Ascending aorta (tissue), 2 donors: ENCODE measurements at regions not wholly inside any gene's neighbourhood (a gene's known extent, or its start where the extent isn't known, plus 50 kb on each side); places are given as distances from the start of the nearest gene placed in this dataset.

ENCODE experiments used
- DNase-seq, 2 donors: peaks; one replicate each; pipeline ENCODE4 v3.0.0-alpha.2; 2019; ENCODE audit warnings: low spot score in 2 of 2
- H3K27ac ChIP-seq, 2 donors: fragments of 200-600 bp; sonication (generic); one replicate each; pipeline ENCODE4 v1.5.1; 2016 to 2017; ENCODE audit warnings: mild to moderate bottlenecking in 1 of 2
- H3K27me3 ChIP-seq: fragments of 200-600 bp; sonication (generic); one replicate; pipeline ENCODE4 v1.5.1; 2017
- H3K36me3 ChIP-seq, 2 donors: fragments of 200-600 bp; sonication (generic); one replicate each; pipeline ENCODE4 v1.5.1; 2016
- H3K4me1 ChIP-seq, 2 donors: fragments of 200-600 bp; sonication (generic); one replicate each; pipeline ENCODE4 v1.5.1; 2016 to 2017; ENCODE audit warnings: mild to moderate bottlenecking in 1 of 2
- H3K4me3 ChIP-seq, 2 donors: fragments of 200-600 bp; sonication (generic); one replicate each; pipeline ENCODE4 v1.5.1; 2016 to 2017; ENCODE audit warnings: mild to moderate bottlenecking in 1 of 2
- H3K9me3 ChIP-seq, 2 donors: fragments of 200-600 bp; sonication (generic); one replicate each; pipeline ENCODE4 v1.5.1; 2016
- CTCF ChIP-seq, 3 experiments: fragments of 200-600 bp in 2 of 3; fragments of 450-650 bp in 1 of 3; sonication (generic) in 2 of 3; IDR thresholded peaks; one replicate each; pipeline ENCODE4 v1.5.1; 2016 to 2019; ENCODE audit warnings: antibody characterized with exemption in 3 of 3, mild to moderate bottlenecking in 1 of 3, moderate library complexity in 1 of 3
- intact Hi-C: fragments of 100-400 bp; cut with DNase I; formaldehyde crosslinking; loops from one replicate; pipeline ENCODE4 v1.15.1; 2023

- Histone ChIP-seq H3K9me3 (no peaks in the 10 kb centered on the region), H3K4me3 (no peak overlapping the region), H3K27me3 (no peaks in the 10 kb centered on the region), H3K27ac (no peak overlapping the region), H3K4me1 (no peaks in the 10 kb centered on the region), H3K36me3 (no peaks in the 10 kb centered on the region)
- intact Hi-C loops = no loop called here
- DNase-seq = no peak
- TF ChIP-seq CTCF (IDR thresholded peaks at IDR 0.05) = no peak
Measured at GRCh38 chr4:177967328-177967727, 525.1 kb upstream of the AGA start.

- Histone ChIP-seq H3K4me1 (no peaks in the 10 kb centered on the region), H3K27ac (no peak overlapping the region), H3K36me3 (no peaks in the 10 kb centered on the region), H3K27me3 (no peaks in the 10 kb centered on the region), H3K9me3 (no peaks in the 10 kb centered on the region), H3K4me3 (no peak overlapping the region)
- TF ChIP-seq CTCF (IDR thresholded peaks at IDR 0.05) = no peak
- intact Hi-C loops = no loop called here
- no peak for DNase-seq
Measured at GRCh38 chr4:177968817-177969442, 526.7 kb upstream of the AGA start.

DNA sequence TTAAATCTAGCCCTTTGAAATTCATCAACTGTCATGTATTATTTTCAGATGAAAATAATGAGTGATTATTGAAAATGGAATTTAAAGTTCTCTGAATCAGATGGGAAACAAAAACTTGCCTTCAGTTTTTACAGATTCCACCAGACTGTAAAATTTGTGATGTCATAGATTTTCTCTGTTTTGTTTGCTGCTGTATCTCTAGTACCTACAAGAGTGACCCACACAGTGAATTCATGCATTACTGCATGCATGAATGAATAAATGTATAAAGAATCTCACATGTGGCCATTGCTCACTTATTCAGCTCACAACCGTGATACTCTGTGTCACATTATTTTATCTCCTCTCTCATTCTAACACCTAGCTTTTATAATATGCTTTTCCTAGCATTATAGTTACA lies 532.2 kb upstream of the AGA start:
- Histone ChIP-seq H3K27me3 (no peaks in the 10 kb centered on the region), H3K36me3 (no peaks in the 10 kb centered on the region), H3K27ac (no peak overlapping the region), H3K4me3 (no peak overlapping the region), H3K9me3 (no peaks in the 10 kb centered on the region), H3K4me1 (no peaks in the 10 kb centered on the region)
- no peak for TF ChIP-seq CTCF (IDR thresholded peaks at IDR 0.05)
- no peak for DNase-seq
- intact Hi-C loops = no loop called here

DNA sequence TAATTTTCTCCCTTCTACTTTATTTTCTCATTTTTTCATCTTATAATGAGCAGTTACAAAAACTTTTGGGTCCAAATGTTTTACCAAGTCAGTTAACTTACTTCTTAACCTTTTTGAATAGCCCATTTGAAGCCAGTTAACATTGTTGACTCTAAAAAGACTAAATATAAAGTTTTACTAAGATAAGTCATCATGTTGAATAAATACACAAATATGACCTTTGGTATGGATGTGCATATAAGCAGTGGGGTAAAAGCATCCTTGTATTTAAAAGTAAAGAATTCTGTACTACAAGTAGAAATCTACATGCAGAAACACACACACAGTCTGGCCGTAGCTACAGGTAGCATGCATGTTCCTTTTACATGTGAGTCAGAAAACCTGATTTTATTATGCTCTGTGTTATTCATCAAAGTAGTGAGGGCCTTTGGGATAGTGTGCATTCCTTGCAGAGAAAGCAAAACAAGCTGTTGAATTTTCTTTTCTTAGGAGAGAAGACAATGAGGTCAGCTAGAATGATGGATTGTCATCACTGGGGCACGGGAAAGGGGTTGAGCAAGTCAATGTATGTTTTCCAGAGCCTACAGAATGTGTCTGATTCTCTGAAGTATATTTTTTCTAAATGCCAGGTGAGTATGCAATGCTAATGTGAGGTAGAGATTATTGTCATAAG lies 533.2 kb upstream of the AGA start:
- no peak for TF ChIP-seq CTCF (IDR thresholded peaks at IDR 0.05)
- Histone ChIP-seq H3K36me3 (no peaks in the 10 kb centered on the region), H3K27me3 (no peaks in the 10 kb centered on the region), H3K9me3 (no peaks in the 10 kb centered on the region), H3K4me3 (no peak overlapping the region), H3K27ac (no peak overlapping the region), H3K4me1 (no peaks in the 10 kb centered on the region)
- DNase-seq = no peak
- intact Hi-C loops = no loop called here

- Histone ChIP-seq H3K9me3 (no peaks in the 10 kb centered on the region), H3K27me3 (no peaks in the 10 kb centered on the region), H3K27ac (no peak overlapping the region), H3K4me3 (no peak overlapping the region), H3K36me3 (no peaks in the 10 kb centered on the region), H3K4me1 (no peaks in the 10 kb centered on the region)
- DNase-seq = no peak
- intact Hi-C loops = no loop called here
- no peak for TF ChIP-seq CTCF (IDR thresholded peaks at IDR 0.05)
Measured at GRCh38 chr4:177986236-177986635, 544.0 kb upstream of the AGA start.
